GM23338 (cell line): ENCODE measurements at regions not wholly inside any gene's neighbourhood (a gene's known extent, or its start where the extent isn't known, plus 50 kb on each side); places are given as distances from the start of the nearest gene placed in this dataset.

Source experiments
- ATAC-seq: fragments of 200-7000 bp; cut with Tn5 transposase; 3 replicates; pipeline ENCODE4 v1.9.1; 2020
- DNase-seq: peaks from one replicate; pipeline ENCODE4 v3.0.0-alpha.2; 2015; ENCODE audit warnings: low spot score
- H2AFZ ChIP-seq: fragments of 200-600 bp; sonication (generic); 2 replicates; pipeline ENCODE4 v1.8.0; 2016; ENCODE audit warnings: antibody characterized with exemption, mild to moderate bottlenecking, moderate library complexity
- H3F3A ChIP-seq: fragments of 200-600 bp; sonication (generic); replicated peaks from 2 replicates; pipeline ENCODE4 v1.8.0; 2017; ENCODE audit warnings: antibody characterized with exemption, mixed run types, low read depth
- H3K27ac ChIP-seq: fragments of 200-600 bp; sonication (generic); 2 replicates; pipeline ENCODE4 v1.6.1; 2016; ENCODE audit warnings: low read depth
- H3K27me3 ChIP-seq: fragments of 200-600 bp; sonication (generic); 2 replicates; pipeline ENCODE4 v1.8.0; 2016; ENCODE audit warnings: mild to moderate bottlenecking, mixed run types, moderate library complexity; ENCODE audit not compliant: insufficient read depth
- H3K36me3 ChIP-seq: fragments of 200-600 bp; sonication (generic); 2 replicates; pipeline ENCODE4 v1.8.0; 2016; ENCODE audit warnings: mild to moderate bottlenecking; ENCODE audit not compliant: insufficient read depth
- H3K4me1 ChIP-seq: fragments of 200-600 bp; sonication (generic); 2 replicates; pipeline ENCODE4 v1.8.0; 2016; ENCODE audit warnings: mild to moderate bottlenecking, moderate library complexity; ENCODE audit not compliant: insufficient read depth
- H3K4me2 ChIP-seq: fragments of 200-600 bp; sonication (generic); 2 replicates; pipeline ENCODE4 v1.7.1; 2017; ENCODE audit warnings: mixed run types
- H3K4me3 ChIP-seq: fragments of 200-600 bp; sonication (generic); 2 replicates; pipeline ENCODE4 v1.6.1; 2016; ENCODE audit warnings: mixed run types
- H3K79me2 ChIP-seq: fragments of 200-600 bp; sonication (generic); replicated peaks from 2 replicates; pipeline ENCODE4 v1.8.0; 2017; ENCODE audit warnings: mild to moderate bottlenecking; ENCODE audit not compliant: insufficient read depth
- H3K9me2 ChIP-seq: fragments of 200-600 bp; sonication (generic); 2 replicates; pipeline ENCODE4 v1.8.0; 2017; ENCODE audit not compliant: insufficient read depth
- H4K20me1 ChIP-seq: fragments of 200-600 bp; sonication (generic); replicated peaks from 2 replicates; pipeline ENCODE4 v1.8.0; 2017; ENCODE audit warnings: mild to moderate bottlenecking; ENCODE audit not compliant: insufficient read depth
- H3K27ac Mint-ChIP-seq: 2 replicates; pipeline ENCODE4 v1.8.0; 2020; ENCODE audit warnings: inconsistent platforms, mild to moderate bottlenecking, moderate library complexity, mixed read lengths
- H3K27me3 Mint-ChIP-seq: 3 replicates; pipeline ENCODE4 v1.8.0; 2022; ENCODE audit warnings: low read depth, mild to moderate bottlenecking, moderate library complexity, mixed read lengths, inconsistent platforms; ENCODE audit not compliant: insufficient read depth, poor library complexity
- H3K36me3 Mint-ChIP-seq: 3 replicates; pipeline ENCODE4 v1.8.0; 2021; ENCODE audit warnings: low read depth, mild to moderate bottlenecking, inconsistent platforms, moderate library complexity, mixed read lengths
- H3K4me1 Mint-ChIP-seq: 3 replicates; pipeline ENCODE4 v1.8.0; 2020; ENCODE audit warnings: mild to moderate bottlenecking, inconsistent platforms, mixed read lengths
- H3K4me3 Mint-ChIP-seq: 3 replicates; pipeline ENCODE4 v1.8.0; 2021; ENCODE audit warnings: moderate library complexity, mild to moderate bottlenecking, inconsistent platforms, mixed read lengths
- H3K9me3 Mint-ChIP-seq: 3 replicates; pipeline ENCODE4 v1.8.0; 2020; ENCODE audit warnings: moderate library complexity, mild to moderate bottlenecking, inconsistent platforms, mixed read lengths
- CREB1 ChIP-seq: fragments of 250-450 bp; sonication (Bioruptor Pico); IDR thresholded peaks from 2 replicates; pipeline ENCODE4 v1.5.0; 2020; ENCODE audit warnings: low read depth, mild to moderate bottlenecking, moderate library complexity
- ETS1 ChIP-seq: IDR thresholded peaks from 2 replicates; pipeline ENCODE4 v1.6.1; 2016; ENCODE audit warnings: antibody characterized with exemption
- EZH2 ChIP-seq: fragments of 200-600 bp; sonication (generic); IDR thresholded peaks from one replicate; pipeline ENCODE4 v1.8.0; 2017; ENCODE audit warnings: antibody characterized with exemption, mild to moderate bottlenecking, low read depth; ENCODE audit not compliant: unreplicated experiment
- EZH2phosphoT487 ChIP-seq: fragments of 200-600 bp; sonication (generic); IDR thresholded peaks from one replicate; pipeline ENCODE4 v1.8.1; 2018; ENCODE audit warnings: antibody characterized with exemption; ENCODE audit not compliant: unreplicated experiment
- JUNB ChIP-seq: IDR thresholded peaks from one replicate; pipeline ENCODE4 v1.6.1; 2016; ENCODE audit warnings: antibody characterized with exemption; ENCODE audit not compliant: unreplicated experiment
- NANOG ChIP-seq: IDR thresholded peaks from 2 replicates; pipeline ENCODE4 v1.6.1; 2016; ENCODE audit warnings: antibody characterized with exemption, borderline replicate concordance
- POLR2AphosphoS5 ChIP-seq: IDR thresholded peaks from 2 replicates; pipeline ENCODE4 v1.6.1; 2016; ENCODE audit warnings: antibody characterized with exemption, low read depth
- REST ChIP-seq: IDR thresholded peaks from one replicate; pipeline ENCODE4 v1.6.1; 2018; ENCODE audit warnings: antibody characterized with exemption; ENCODE audit not compliant: unreplicated experiment
- STAT1 ChIP-seq: IDR thresholded peaks from one replicate; pipeline ENCODE4 v1.6.1; 2016; ENCODE audit warnings: antibody characterized with exemption; ENCODE audit not compliant: unreplicated experiment
- ZNF462 ChIP-seq: fragments of 250-450 bp; sonication (Bioruptor Pico); IDR thresholded peaks from 2 replicates; pipeline ENCODE4 v1.5.0; 2020; ENCODE audit warnings: mild to moderate bottlenecking, moderate library complexity

- no peaks in the 10 kb centered on the region for H3K9me3 Mint-ChIP-seq
- H3K4me1 Mint-ChIP-seq = no peaks in the 10 kb centered on the region
- H3K27me3 Mint-ChIP-seq = no peaks in the 10 kb centered on the region
- TF ChIP-seq CREB1 (CRISPR knock-in tag) = no peak
- no peak for TF ChIP-seq NANOG
- no peak for TF ChIP-seq POLR2AphosphoS5
- TF ChIP-seq EZH2phosphoT487 = no peak
- no peak for TF ChIP-seq STAT1
- no peak for TF ChIP-seq REST
- no peak for TF ChIP-seq ETS1
- no peak for TF ChIP-seq EZH2
- TF ChIP-seq ZNF462 (CRISPR knock-in tag) = no peak
- no peak for TF ChIP-seq JUNB
- H3K4me2 ChIP-seq = no peak overlapping the region
- DNase-seq = no peak
- no peak overlapping the region for H3K27ac ChIP-seq
- no peaks in the 10 kb centered on the region for H3K9me2 ChIP-seq
- H3K4me3 Mint-ChIP-seq = no peak overlapping the region
- H4K20me1 ChIP-seq = no peaks in the 10 kb centered on the region
- no peaks in the 10 kb centered on the region for H3K36me3 Mint-ChIP-seq
- no peaks in the 10 kb centered on the region for H3K27me3 ChIP-seq
- no peaks in the 10 kb centered on the region for H3K79me2 ChIP-seq
- no peaks in the 10 kb centered on the region for H3F3A ChIP-seq
- no peak for ATAC-seq
- no peak overlapping the region for H2AFZ ChIP-seq
- H3K27ac Mint-ChIP-seq = no peak overlapping the region
- H3K4me1 ChIP-seq = no peaks in the 10 kb centered on the region
- no peak overlapping the region for H3K4me3 ChIP-seq
- H3K36me3 ChIP-seq = no peaks in the 10 kb centered on the region
Measured at GRCh38 chr16:63082101-63082500, 1045.9 kb upstream of the CDH8 start.
